ENCODE measurements at regions not wholly inside any gene's neighbourhood (a gene's known extent, or its start where the extent isn't known, plus 50 kb on each side); places are given as distances from the start of the nearest gene placed in this dataset.

GRCh38 chr3:34858067-34858660 lies 781.2 kb upstream of the ARPP21 start:
- TF ChIP-seq, protein P1, sequence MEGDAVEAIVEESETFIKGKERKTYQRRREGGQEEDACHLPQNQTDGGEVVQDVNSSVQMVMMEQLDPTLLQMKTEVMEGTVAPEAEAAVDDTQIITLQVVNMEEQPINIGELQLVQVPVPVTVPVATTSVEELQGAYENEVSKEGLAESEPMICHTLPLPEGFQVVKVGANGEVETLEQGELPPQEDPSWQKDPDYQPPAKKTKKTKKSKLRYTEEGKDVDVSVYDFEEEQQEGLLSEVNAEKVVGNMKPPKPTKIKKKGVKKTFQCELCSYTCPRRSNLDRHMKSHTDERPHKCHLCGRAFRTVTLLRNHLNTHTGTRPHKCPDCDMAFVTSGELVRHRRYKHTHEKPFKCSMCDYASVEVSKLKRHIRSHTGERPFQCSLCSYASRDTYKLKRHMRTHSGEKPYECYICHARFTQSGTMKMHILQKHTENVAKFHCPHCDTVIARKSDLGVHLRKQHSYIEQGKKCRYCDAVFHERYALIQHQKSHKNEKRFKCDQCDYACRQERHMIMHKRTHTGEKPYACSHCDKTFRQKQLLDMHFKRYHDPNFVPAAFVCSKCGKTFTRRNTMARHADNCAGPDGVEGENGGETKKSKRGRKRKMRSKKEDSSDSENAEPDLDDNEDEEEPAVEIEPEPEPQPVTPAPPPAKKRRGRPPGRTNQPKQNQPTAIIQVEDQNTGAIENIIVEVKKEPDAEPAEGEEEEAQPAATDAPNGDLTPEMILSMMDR (conservative IDR thresholded peaks at IDR 0.05) = no peak
- TF ChIP-seq EZH2 (IDR thresholded peaks at IDR 0.05; ENCODE audit: low read depth) = no peak
